ENCODE measurements at regions not wholly inside any gene's neighbourhood (a gene's known extent, or its start where the extent isn't known, plus 50 kb on each side); places are given as distances from the start of the nearest gene placed in this dataset.

- DNase-seq (ENCODE audit: low read depth): no peak
- H3K4me3 ChIP-seq (ENCODE audit: low read depth, low read length): no peak overlapping the region
- no peak for TF ChIP-seq CTCF (conservative IDR thresholded peaks at IDR 0.05; ENCODE audit: low read depth, low read length)
Observed at GRCh38 chr2:184119989-184120800, 478.1 kb upstream of the ZNF804A start.

GRCh38 chr2:184125867-184126266 lies 472.5 kb upstream of the ZNF804A start:
- DNase-seq (ENCODE audit: low read depth): peak; percentile 0
- no peak for TF ChIP-seq CTCF (conservative IDR thresholded peaks at IDR 0.05; ENCODE audit: low read depth, low read length)
- no peak overlapping the region for H3K4me3 ChIP-seq (ENCODE audit: low read depth, low read length)

- no peak for DNase-seq (ENCODE audit: low read depth)
- H3K4me3 ChIP-seq (ENCODE audit: low read depth, low read length): no peak overlapping the region
- no peak for TF ChIP-seq CTCF (conservative IDR thresholded peaks at IDR 0.05; ENCODE audit: low read depth, low read length)
Observed at GRCh38 chr2:184129073-184129472, 469.3 kb upstream of the ZNF804A start.

- H3K4me3 ChIP-seq (ENCODE audit: low read depth, low read length): no peak overlapping the region
- no peak for DNase-seq (ENCODE audit: low read depth)
- no peak for TF ChIP-seq CTCF (conservative IDR thresholded peaks at IDR 0.05; ENCODE audit: low read depth, low read length)
Observed at GRCh38 chr2:184137955-184138354, 460.4 kb upstream of the ZNF804A start.

GRCh38 chr2:184141866-184142265 lies 456.5 kb upstream of the ZNF804A start:
- DNase-seq (ENCODE audit: low read depth): no peak
- no peak for TF ChIP-seq CTCF (conservative IDR thresholded peaks at IDR 0.05; ENCODE audit: low read depth, low read length)
- no peak overlapping the region for H3K4me3 ChIP-seq (ENCODE audit: low read depth, low read length)

- no peak for DNase-seq (ENCODE audit: low read depth)
- TF ChIP-seq CTCF (conservative IDR thresholded peaks at IDR 0.05; ENCODE audit: low read depth, low read length): no peak
- H3K4me3 ChIP-seq (ENCODE audit: low read depth, low read length): no peak overlapping the region
Observed at GRCh38 chr2:184154438-184154837, 443.9 kb upstream of the ZNF804A start.

- no peak for DNase-seq (ENCODE audit: low read depth)
- TF ChIP-seq CTCF (conservative IDR thresholded peaks at IDR 0.05; ENCODE audit: low read depth, low read length): no peak
- H3K4me3 ChIP-seq (ENCODE audit: low read depth, low read length): no peak overlapping the region
Observed at GRCh38 chr2:184155791-184156190, 442.5 kb upstream of the ZNF804A start.

Measured in choroid plexus epithelial cell (primary cell).